PC-3 (cell line): ENCODE measurements at regions not wholly inside any gene's neighbourhood (a gene's known extent, or its start where the extent isn't known, plus 50 kb on each side); places are given as distances from the start of the nearest gene placed in this dataset.
A peak's percentile ranks its signal among the peaks of the same experiment; 100 is the strongest.

Experiments used
- ATAC-seq: fragments of 200-7000 bp; cut with Tn5 transposase; 2 replicates; pipeline ENCODE4 v1.9.1; 2020; ENCODE audit warnings: mild to moderate bottlenecking, moderate library complexity
- BruUV-seq: library from RNA; stranded (reverse); fragments of 400-500 nt; replicated peaks from 2 replicates; lab custom pipeline; 2021; lab: Mats Ljungman, UMichigan
- CTCF ChIA-PET: fragments of 300-600 bp; sonication (Branson Sonifier 250); formaldehyde crosslinking; loops from one replicate; lab custom pipeline; 2022; ENCODE audit warnings: antibody characterized with exemption; lab: Charles Lee
- POLR2A ChIA-PET: fragments of 300-600 bp; sonication (Branson Sonifier 250); formaldehyde crosslinking; loops from one replicate; lab custom pipeline; 2022; ENCODE audit warnings: antibody characterized with exemption; ENCODE audit not compliant: unreplicated experiment; lab: Charles Lee
- DNase-seq: peaks from one replicate; pipeline ENCODE4 v3.0.0-alpha.2; 2015
- H2AFZ ChIP-seq: fragments of 300-600 bp; sonication (generic); 2 replicates; pipeline ENCODE4 v1.6.0; 2016; ENCODE audit warnings: antibody characterized with exemption, low read length
- H3F3A ChIP-seq: fragments of 300-600 bp; sonication (generic); one replicate; pipeline ENCODE4 v1.6.0; 2017; ENCODE audit warnings: antibody characterized with exemption, low read length, control low read depth, mild to moderate bottlenecking; ENCODE audit not compliant: unreplicated experiment
- H3K27ac ChIP-seq: fragments of 300-600 bp; sonication (generic); 2 replicates; pipeline ENCODE4 v1.5.1; 2016; ENCODE audit warnings: mild to moderate bottlenecking, low read length
- H3K27me3 ChIP-seq: fragments of 300-600 bp; sonication (generic); 2 replicates; pipeline ENCODE4 v1.6.1; 2016; ENCODE audit warnings: low read length, mixed read lengths
- H3K36me3 ChIP-seq: fragments of 300-600 bp; sonication (generic); 2 replicates; pipeline ENCODE4 v1.6.1; 2016; ENCODE audit warnings: low read depth, mixed run types, low read length, mixed read lengths
- H3K4me1 ChIP-seq: fragments of 300-600 bp; sonication (generic); 2 replicates; pipeline ENCODE4 v1.5.1; 2016; ENCODE audit warnings: low read length; ENCODE audit not compliant: insufficient read depth
- H3K4me2 ChIP-seq: fragments of 300-600 bp; sonication (generic); 2 replicates; pipeline ENCODE4 v1.6.0; 2016; ENCODE audit warnings: low read length
- H3K4me3 ChIP-seq: fragments of 300-600 bp; sonication (generic); 2 replicates; pipeline ENCODE4 v1.5.1; 2016; ENCODE audit warnings: mild to moderate bottlenecking, low read length, mixed read lengths
- H3K79me2 ChIP-seq: fragments of 300-600 bp; sonication (generic); 2 replicates; pipeline ENCODE4 v1.6.1; 2017; ENCODE audit warnings: low read length, mixed read lengths
- H3K9ac ChIP-seq: fragments of 300-600 bp; sonication (generic); 2 replicates; pipeline ENCODE4 v1.6.0; 2016; ENCODE audit warnings: mild to moderate bottlenecking, low read length
- H3K9me2 ChIP-seq: fragments of 300-600 bp; sonication (generic); replicated peaks from 2 replicates; pipeline ENCODE4 v1.6.1; 2016; ENCODE audit warnings: mixed run types, low read length, mixed read lengths
- H3K9me3 ChIP-seq: fragments of 300-600 bp; sonication (generic); 2 replicates; pipeline ENCODE4 v1.6.1; 2016; ENCODE audit warnings: low read length, mixed read lengths
- H4K20me1 ChIP-seq: fragments of 300-600 bp; sonication (generic); 2 replicates; pipeline ENCODE4 v1.6.1; 2016; ENCODE audit warnings: low read length, mixed read lengths
- CTCF ChIP-seq: fragments of 300-600 bp; sonication (generic); conservative IDR thresholded peaks from 2 replicates; pipeline ENCODE4 v1.5.1; 2017; ENCODE audit warnings: antibody characterized with exemption, low read depth, mild to moderate bottlenecking, low read length
- EZH2 ChIP-seq: fragments of 300-600 bp; sonication (generic); IDR thresholded peaks from one replicate; pipeline ENCODE4 v1.6.1; 2017; ENCODE audit warnings: antibody characterized with exemption, mild to moderate bottlenecking, low read length; ENCODE audit not compliant: unreplicated experiment
- EZH2phosphoT487 ChIP-seq: fragments of 300-600 bp; sonication (generic); IDR thresholded peaks from 2 replicates; pipeline ENCODE4 v1.6.1; 2018; ENCODE audit warnings: mild to moderate bottlenecking, antibody characterized with exemption, low read length, borderline replicate concordance
- intact Hi-C: fragments of 100-400 bp; cut with micrococcal nuclease; formaldehyde crosslinking; loops from 2 replicates; pipeline ENCODE4 v1.9.0; 2023

- H3K27ac ChIP-seq: no peak overlapping the region
- ChIA-PET CTCF (interaction anchor here (0.6 to 1.9 kb wide), 10 partner anchors 36 to 347 kb away, joined by 3 to 13 read pairs (median 6); no protein-coding TSS in a partner anchor), POLR2A (no interaction called here)
- no peak overlapping the region for H3K4me2 ChIP-seq
- ATAC-seq: peak; percentile 71
- H3K9me2 ChIP-seq: no peaks in the 10 kb centered on the region
- no peak overlapping the region for H2AFZ ChIP-seq
- H3K36me3 ChIP-seq: no peaks in the 10 kb centered on the region
- peak; percentile 67 for DNase-seq
- H4K20me1 ChIP-seq: no peaks in the 10 kb centered on the region
- H3K27me3 ChIP-seq: no peaks in the 10 kb centered on the region
- peaks cover 10% of the 10 kb centered on the region for H3K4me1 ChIP-seq
- intact Hi-C loops: loop anchor here (1.0 to 2.0 kb wide), 3 partner anchors 43 to 327 kb away; no protein-coding TSS in a partner anchor
- BruUV-seq: no TSS peak
- no peaks in the 10 kb centered on the region for H3K79me2 ChIP-seq
- H3K4me3 ChIP-seq: no peak overlapping the region
- H3F3A ChIP-seq: no peaks in the 10 kb centered on the region
- H3K9me3 ChIP-seq: no peaks in the 10 kb centered on the region
- TF ChIP-seq EZH2: no peak
- TF ChIP-seq CTCF: peak; percentile 84
- no peak overlapping the region for H3K9ac ChIP-seq
Measured at GRCh38 chr6:137313928-137314855, 95.0 kb upstream of the IFNGR1 start.

GRCh38 chr6:137313211-137313610, 94.0 kb upstream of the IFNGR1 start:
- no peaks in the 10 kb centered on the region for H3F3A ChIP-seq
- no peaks in the 10 kb centered on the region for H3K27me3 ChIP-seq
- no peak overlapping the region for H2AFZ ChIP-seq
- POLR2A ChIA-PET: no interaction called here
- ATAC-seq: no peak
- no peaks in the 10 kb centered on the region for H3K9me3 ChIP-seq
- H3K4me2 ChIP-seq: no peak overlapping the region
- no peak overlapping the region for H3K4me3 ChIP-seq
- no peak for TF ChIP-seq EZH2phosphoT487
- no peak for TF ChIP-seq EZH2
- no peak for TF ChIP-seq CTCF
- no TSS peak for BruUV-seq
- H3K4me1 ChIP-seq: peaks cover 17% of the 10 kb centered on the region
- no peak overlapping the region for H3K27ac ChIP-seq
- no peaks in the 10 kb centered on the region for H4K20me1 ChIP-seq
- no peak for DNase-seq
- H3K36me3 ChIP-seq: no peaks in the 10 kb centered on the region
- H3K9ac ChIP-seq: no peak overlapping the region
- no peaks in the 10 kb centered on the region for H3K9me2 ChIP-seq
- intact Hi-C loops: no loop called here
- CTCF ChIA-PET: interaction anchor here (1.9 kb wide), 1 partner anchor 219 kb away, joined by 13 read pairs; no protein-coding TSS in a partner anchor
- no peaks in the 10 kb centered on the region for H3K79me2 ChIP-seq

- Histone ChIP-seq H3K79me2 (no peaks in the 10 kb centered on the region), H3K4me1 (peaks cover 17% of the 10 kb centered on the region), H3K27ac (no peak overlapping the region), H4K20me1 (no peaks in the 10 kb centered on the region), H3K4me2 (no peak overlapping the region), H2AFZ (no peak overlapping the region), H3K9me3 (no peaks in the 10 kb centered on the region), H3K36me3 (no peaks in the 10 kb centered on the region), H3F3A (no peaks in the 10 kb centered on the region), H3K27me3 (no peaks in the 10 kb centered on the region), H3K9ac (no peak overlapping the region), H3K9me2 (no peaks in the 10 kb centered on the region), H3K4me3 (no peak overlapping the region)
- no peak for ATAC-seq
- intact Hi-C loops: no loop called here
- no peak for TF ChIP-seq EZH2
- TF ChIP-seq CTCF: no peak
- no peak for TF ChIP-seq EZH2phosphoT487
- CTCF ChIA-PET: no interaction called here
- no TSS peak for BruUV-seq
- POLR2A ChIA-PET: no interaction called here
- DNase-seq: no peak
Measured at GRCh38 chr6:137311940-137312339, 92.8 kb upstream of the IFNGR1 start.
